AG09309 (cell line): ENCODE measurements at regions not wholly inside any gene's neighbourhood (a gene's known extent, or its start where the extent isn't known, plus 50 kb on each side); places are given as distances from the start of the nearest gene placed in this dataset.

Experiments used
- DNase-seq: peaks from one replicate; pipeline ENCODE4 v3.0.0-alpha.2; 2010; ENCODE audit warnings: low read depth
- H3K4me3 ChIP-seq: 2 replicates; pipeline ENCODE4 v1.5.1; 2011; ENCODE audit warnings: mild to moderate bottlenecking, low read depth, low read length, moderate library complexity; ENCODE audit not compliant: control insufficient read depth
- TF ChIP-seq, protein P1 (sequence below): IDR thresholded peaks from 2 replicates; pipeline ENCODE4 v1.5.1; 2011; ENCODE audit warnings: mild to moderate bottlenecking, low read depth, low read length, inconsistent platforms; ENCODE audit not compliant: insufficient read depth, control insufficient read depth; ENCODE audit errors: missing control alignments

DNA sequence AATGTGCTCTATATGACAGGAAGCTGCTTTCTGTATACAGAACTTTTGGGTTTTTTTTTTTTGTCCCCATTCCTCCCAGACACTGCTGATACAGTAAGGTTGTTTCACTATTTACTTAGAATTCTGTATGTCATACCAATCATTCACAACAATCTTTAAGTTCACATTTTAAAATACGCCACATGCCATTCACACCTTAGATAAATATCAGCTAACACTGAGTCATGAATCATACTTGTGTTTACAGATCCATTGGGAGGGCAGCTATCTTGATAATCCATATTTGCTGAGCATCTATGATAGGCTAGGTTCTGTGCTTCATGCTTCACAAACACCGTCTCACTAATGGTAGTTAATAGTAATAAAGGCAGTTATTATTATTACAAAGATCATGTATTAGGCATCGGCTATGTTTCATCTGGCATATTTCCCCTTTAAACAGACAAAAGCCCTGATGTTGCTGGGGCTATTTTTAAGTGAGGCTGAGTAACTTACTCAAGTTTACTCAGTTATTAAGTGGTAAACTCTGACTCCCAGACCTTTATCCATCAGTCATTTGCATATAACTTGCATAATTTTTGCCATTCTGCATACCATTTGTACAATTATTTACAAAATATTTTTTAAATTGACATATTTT, 152.2 kb upstream of the HMHB1 start:
- H3K4me3 ChIP-seq: no peak overlapping the region
- no peak for DNase-seq
- TF ChIP-seq, protein P1, sequence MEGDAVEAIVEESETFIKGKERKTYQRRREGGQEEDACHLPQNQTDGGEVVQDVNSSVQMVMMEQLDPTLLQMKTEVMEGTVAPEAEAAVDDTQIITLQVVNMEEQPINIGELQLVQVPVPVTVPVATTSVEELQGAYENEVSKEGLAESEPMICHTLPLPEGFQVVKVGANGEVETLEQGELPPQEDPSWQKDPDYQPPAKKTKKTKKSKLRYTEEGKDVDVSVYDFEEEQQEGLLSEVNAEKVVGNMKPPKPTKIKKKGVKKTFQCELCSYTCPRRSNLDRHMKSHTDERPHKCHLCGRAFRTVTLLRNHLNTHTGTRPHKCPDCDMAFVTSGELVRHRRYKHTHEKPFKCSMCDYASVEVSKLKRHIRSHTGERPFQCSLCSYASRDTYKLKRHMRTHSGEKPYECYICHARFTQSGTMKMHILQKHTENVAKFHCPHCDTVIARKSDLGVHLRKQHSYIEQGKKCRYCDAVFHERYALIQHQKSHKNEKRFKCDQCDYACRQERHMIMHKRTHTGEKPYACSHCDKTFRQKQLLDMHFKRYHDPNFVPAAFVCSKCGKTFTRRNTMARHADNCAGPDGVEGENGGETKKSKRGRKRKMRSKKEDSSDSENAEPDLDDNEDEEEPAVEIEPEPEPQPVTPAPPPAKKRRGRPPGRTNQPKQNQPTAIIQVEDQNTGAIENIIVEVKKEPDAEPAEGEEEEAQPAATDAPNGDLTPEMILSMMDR: no peak

DNA sequence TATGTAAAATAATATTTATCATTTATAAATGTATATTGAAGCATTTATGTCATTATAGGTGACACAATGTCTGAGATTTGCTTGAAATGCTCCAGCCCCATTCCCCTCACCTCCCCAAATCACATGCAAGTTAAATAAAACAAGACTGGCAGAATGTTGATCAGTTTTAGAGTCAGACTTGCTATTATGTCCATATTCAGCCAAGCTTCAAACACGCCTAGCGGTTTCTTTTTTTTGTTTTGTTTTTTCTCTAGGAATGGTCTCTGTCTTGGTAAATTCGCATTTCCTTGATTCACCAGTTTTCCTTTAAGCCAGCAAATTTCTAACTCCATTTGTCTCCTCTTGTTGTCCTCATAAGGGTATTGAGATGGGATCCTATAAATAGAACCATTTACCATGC, 153.0 kb upstream of the HMHB1 start:
- TF ChIP-seq, protein P1: no peak
- H3K4me3 ChIP-seq: no peak overlapping the region
- DNase-seq: no peak

DNA sequence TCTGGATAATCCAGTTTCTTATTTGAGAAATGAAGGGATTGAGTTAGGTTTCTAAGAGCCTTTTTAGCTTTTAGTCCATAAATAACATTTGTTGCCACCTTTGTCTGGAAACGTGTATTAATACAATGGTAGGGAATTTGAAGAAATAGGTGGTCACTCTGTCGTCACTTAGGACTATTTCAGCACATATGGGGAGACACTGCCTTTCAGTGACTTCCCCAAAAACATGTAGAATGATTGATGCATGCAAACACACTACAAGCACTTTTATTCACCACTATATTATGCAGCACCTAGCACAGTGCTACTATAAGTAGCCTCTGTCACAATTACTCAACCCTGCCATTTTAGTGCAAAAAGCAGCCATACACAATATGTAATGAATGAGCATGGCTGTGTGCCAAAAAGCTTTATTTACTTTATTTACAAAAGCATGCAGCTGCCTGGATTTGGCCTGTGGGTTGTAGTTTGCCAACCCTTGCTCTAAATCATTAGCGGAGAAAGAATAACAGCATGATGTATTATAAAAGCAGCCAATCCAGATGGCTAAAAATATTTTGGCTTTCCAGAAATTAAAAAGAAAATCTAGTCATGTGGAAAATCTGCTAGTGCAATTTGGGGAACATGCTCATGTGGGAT, 154.2 kb upstream of the HMHB1 start:
- TF ChIP-seq, protein P1: no peak
- H3K4me3 ChIP-seq: no peak overlapping the region
- no peak for DNase-seq

DNA sequence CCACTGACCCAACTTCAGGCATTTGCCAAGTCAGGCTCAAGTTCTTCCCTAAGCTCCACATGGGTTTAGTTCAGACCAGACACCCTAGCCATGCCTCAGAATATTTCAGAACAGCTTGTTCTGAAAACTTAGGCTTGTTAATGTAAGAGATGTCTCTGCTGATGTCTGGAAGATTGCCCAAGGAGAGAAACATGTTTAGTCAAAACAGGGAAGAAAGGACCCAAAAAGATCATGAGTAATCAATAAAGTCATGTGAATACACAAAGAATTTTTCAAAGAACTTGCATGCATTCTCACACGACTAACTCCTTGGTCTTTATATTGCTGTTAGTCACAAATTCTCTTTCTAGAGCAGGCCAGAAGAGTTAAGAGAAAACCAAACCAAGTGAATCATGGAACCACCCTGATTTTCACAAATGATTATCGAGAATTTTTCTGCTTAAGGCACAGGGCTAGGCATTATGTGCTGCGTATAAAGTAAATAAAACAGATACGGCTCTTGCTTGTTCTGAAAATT, 158.1 kb upstream of the HMHB1 start:
- TF ChIP-seq, protein P1: no peak
- H3K4me3 ChIP-seq: no peak overlapping the region
- no peak for DNase-seq

DNA sequence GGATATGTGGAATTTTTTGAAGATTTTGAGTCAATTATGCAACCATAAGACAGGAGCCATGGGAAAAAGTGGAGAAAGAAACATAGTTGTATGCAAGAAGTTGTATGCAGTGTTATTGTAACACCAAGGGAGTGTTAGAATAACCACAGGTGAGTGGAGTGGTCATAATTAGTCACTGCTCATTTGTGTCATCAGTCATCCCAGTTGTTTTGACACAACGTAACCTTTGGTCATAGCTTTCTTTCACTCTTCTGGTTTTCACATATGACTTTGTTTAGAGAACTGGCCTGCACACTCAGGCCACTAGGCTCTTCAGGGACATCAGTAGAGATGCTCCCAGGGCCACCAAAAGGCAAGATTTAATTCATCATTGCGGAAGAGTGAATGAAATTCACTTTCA, 158.7 kb upstream of the HMHB1 start:
- no peak overlapping the region for H3K4me3 ChIP-seq
- TF ChIP-seq, protein P1: no peak
- DNase-seq: no peak

DNA sequence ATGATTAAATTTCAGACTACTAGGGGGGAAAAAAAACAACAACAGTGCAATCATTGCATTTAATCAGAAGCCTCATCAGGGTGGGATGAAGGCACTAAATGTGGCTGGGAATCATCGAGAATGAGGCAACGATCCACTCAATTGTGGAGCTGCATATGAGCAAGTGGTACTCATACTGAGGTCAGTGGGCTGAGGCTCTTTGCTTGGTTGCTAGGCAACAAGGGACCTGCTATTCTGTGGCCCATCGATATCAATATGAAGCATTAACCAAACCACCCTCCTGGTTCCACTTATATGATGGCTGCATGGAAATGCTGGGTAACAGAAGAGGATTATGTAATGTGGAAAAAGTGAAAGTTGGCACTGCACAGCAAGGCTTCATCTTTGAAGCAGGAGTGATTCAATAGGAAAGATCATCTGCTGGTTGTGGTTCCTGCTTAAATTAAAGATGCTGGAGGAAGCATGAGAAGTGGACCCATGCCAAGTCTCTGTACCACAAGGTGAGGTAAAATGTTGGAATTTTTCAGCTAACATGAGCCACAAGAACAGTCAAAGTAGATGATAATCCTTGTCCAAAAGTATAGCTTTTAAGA, 159.8 kb upstream of the HMHB1 start:
- TF ChIP-seq, protein P1: no peak
- DNase-seq: no peak
- no peak overlapping the region for H3K4me3 ChIP-seq
